GM12878 (cell line): ENCODE measurements at regions not wholly inside any gene's neighbourhood (a gene's known extent, or its start where the extent isn't known, plus 50 kb on each side); places are given as distances from the start of the nearest gene placed in this dataset.

ENCODE experiments used
- ATAC-seq: fragments of 200-7000 bp; cut with Tn5 transposase; 3 replicates; pipeline ENCODE4 v1.9.1; 2020; ENCODE audit warnings: mild to moderate bottlenecking, moderate library complexity
- BruUV-seq: library from RNA; stranded (reverse); fragments of 400-500 nt; replicated peaks from 2 replicates; lab custom pipeline; 2021; lab: Mats Ljungman, UMichigan
- CTCF ChIA-PET: fragments of 300-600 bp; sonication (Branson Sonifier 250); formaldehyde crosslinking; extraction: SDS; loops from one replicate; lab custom pipeline; 2021; ENCODE audit warnings: inconsistent platforms; lab: Yijun Ruan, JAX
- POLR2A ChIA-PET: fragments of 350-600 bp; formaldehyde crosslinking; extraction: SDS; loops from one replicate; lab custom pipeline; 2021; ENCODE audit warnings: inconsistent platforms; lab: Charles Lee
- RAD21 ChIA-PET: fragments of 300-600 bp; sonication (Branson Sonifier 250); formaldehyde crosslinking; loops from one replicate; lab custom pipeline; 2023; ENCODE audit warnings: antibody characterized with exemption; ENCODE audit not compliant: unreplicated experiment; lab: Charles Lee
- SMC1A ChIA-PET: fragments of 300-600 bp; sonication (Branson Sonifier 250); formaldehyde crosslinking; loops from one replicate; lab custom pipeline; 2023; ENCODE audit not compliant: unreplicated experiment, uncharacterized antibody; lab: Charles Lee
- DNase-seq: peaks from one replicate; pipeline ENCODE4 v3.0.0-alpha.2; 2011; ENCODE audit warnings: low read depth, low spot score
- FAIRE-seq: peaks from 3 replicates; lab custom pipeline; 2011; peaks lifted over from hg19 to GRCh38; lab: Jason Lieb, UNC
- H2AFZ ChIP-seq: 2 replicates; pipeline ENCODE4 v1.6.0; 2011; ENCODE audit warnings: low read depth, low read length, control low read depth; ENCODE audit not compliant: control insufficient read depth
- H3K27ac ChIP-seq: 2 replicates; pipeline ENCODE4 v1.5.1; 2011; ENCODE audit warnings: control low read depth; ENCODE audit not compliant: control insufficient read depth, insufficient read depth
- H3K27me3 ChIP-seq, 2 experiments: replicated peaks in 1 of 2; 2 replicates each; pipeline versions ENCODE4 v1.6.0 to v1.6.1; 2011; ENCODE audit warnings: low read length in 1 of 2; ENCODE audit not compliant: control insufficient read depth in 2 of 2, insufficient read depth in 2 of 2
- H3K36me3 ChIP-seq, 2 experiments: 2 replicates each; pipeline ENCODE4 v1.5.1; 2011; ENCODE audit warnings: low read length in 1 of 2; ENCODE audit not compliant: control insufficient read depth in 2 of 2, insufficient read depth in 2 of 2
- H3K4me1 ChIP-seq: 2 replicates; pipeline ENCODE4 v1.6.1; 2011; ENCODE audit warnings: mild to moderate bottlenecking, low read length, moderate library complexity, mixed read lengths; ENCODE audit not compliant: control insufficient read depth, insufficient read depth
- H3K4me2 ChIP-seq: 2 replicates; pipeline ENCODE4 v1.6.0; 2011; ENCODE audit warnings: control low read depth; ENCODE audit not compliant: control insufficient read depth, insufficient read depth
- H3K4me3 ChIP-seq: fragments of 200-600 bp; sonication (generic); 2 replicates; pipeline ENCODE4 v1.5.1; 2016
- H3K79me2 ChIP-seq: 2 replicates; pipeline ENCODE4 v1.6.0; 2011; ENCODE audit warnings: low read length; ENCODE audit not compliant: control insufficient read depth, insufficient read depth
- H3K9ac ChIP-seq: 2 replicates; pipeline ENCODE4 v1.8.0; 2011; ENCODE audit warnings: low read length, control low read depth, mixed read lengths; ENCODE audit not compliant: control insufficient read depth, insufficient read depth
- H3K9me3 ChIP-seq: replicated peaks from 3 replicates; pipeline ENCODE4 v1.5.1; 2011; ENCODE audit warnings: mild to moderate bottlenecking, low read length; ENCODE audit not compliant: control insufficient read depth, insufficient read depth
- H4K20me1 ChIP-seq: 2 replicates; pipeline ENCODE4 v1.6.0; 2011; ENCODE audit not compliant: control insufficient read depth, insufficient read depth
- BCL11A ChIP-seq: IDR thresholded peaks from 2 replicates; pipeline ENCODE4 v1.6.1; 2011; ENCODE audit warnings: low read depth, low read length
- E4F1 ChIP-seq: fragments of 450-650 bp; IDR thresholded peaks from 2 replicates; pipeline ENCODE4 v1.6.1; 2018; ENCODE audit warnings: borderline replicate concordance, mild to moderate bottlenecking; ENCODE audit not compliant: partially characterized antibody
- HCFC1 ChIP-seq: fragments of 150-350 bp; IDR thresholded peaks from 2 replicates; pipeline ENCODE4 v1.6.1; 2014; ENCODE audit warnings: low read length
- HDAC2 ChIP-seq: fragments of 200-600 bp; sonication (generic); IDR thresholded peaks from 2 replicates; pipeline ENCODE4 v1.6.1; 2017
- HDGF ChIP-seq: fragments of 450-650 bp; IDR thresholded peaks from 2 replicates; pipeline ENCODE4 v1.6.1; 2016; ENCODE audit warnings: antibody characterized with exemption
- MLLT1 ChIP-seq: fragments of 450-650 bp; IDR thresholded peaks from 2 replicates; pipeline ENCODE4 v1.6.1; 2016; ENCODE audit warnings: mild to moderate bottlenecking
- MTA3 ChIP-seq: IDR thresholded peaks from 2 replicates; pipeline ENCODE4 v1.6.1; 2012; ENCODE audit warnings: low read length, inconsistent platforms, borderline replicate concordance
- NFXL1 ChIP-seq: fragments of 450-650 bp; IDR thresholded peaks from 2 replicates; pipeline ENCODE4 v1.6.1; 2017; ENCODE audit warnings: antibody characterized with exemption, mild to moderate bottlenecking, borderline replicate concordance
- NRF1 ChIP-seq: conservative IDR thresholded peaks from 2 replicates; pipeline ENCODE4 v1.6.1; 2011; ENCODE audit warnings: mild to moderate bottlenecking, low read depth, low read length, improper control_type of control experiment
- POU2F2 ChIP-seq: IDR thresholded peaks from 3 replicates; pipeline ENCODE4 v1.6.1; 2011; ENCODE audit warnings: low read depth, mild to moderate bottlenecking, low read length, borderline replicate concordance
- SP1 ChIP-seq: IDR thresholded peaks from one replicate; pipeline ENCODE4 v1.6.1; 2011; ENCODE audit warnings: low read depth, low read length
- SPI1 ChIP-seq: IDR thresholded peaks from 2 replicates; pipeline ENCODE4 v1.6.1; 2011; ENCODE audit warnings: low read depth, mild to moderate bottlenecking, low read length, moderate library complexity, borderline replicate concordance; ENCODE audit not compliant: insufficient read depth
- TCF7 ChIP-seq: IDR thresholded peaks from 2 replicates; pipeline ENCODE4 v1.6.1; 2014; ENCODE audit warnings: antibody characterized with exemption, borderline replicate concordance
- YY1 ChIP-seq: IDR thresholded peaks from 2 replicates; pipeline ENCODE4 v1.6.1; 2011; ENCODE audit warnings: low read depth, mild to moderate bottlenecking, low read length
- ZBTB11 ChIP-seq: fragments of 450-650 bp; formaldehyde crosslinking; IDR thresholded peaks from 2 replicates; pipeline ENCODE4 v1.5.0; 2022; ENCODE audit warnings: mild to moderate bottlenecking, missing genetic modification characterization
- ZBTB33 ChIP-seq: fragments of 450-650 bp; IDR thresholded peaks from 2 replicates; pipeline ENCODE4 v1.6.1; 2017; ENCODE audit warnings: mild to moderate bottlenecking
- WGBS: methylation state at CpG from one replicate; pipeline ENCODE4 v1.1.6; 2016; ENCODE audit warnings: low lambda C conversion rate; ENCODE audit not compliant: insufficient replicate concordance, insufficient coverage; ENCODE audit errors: missing lambda C conversion rate; 5-methylcytosine and 5-hydroxymethylcytosine counted together
- in situ Hi-C: fragments of 300-500 bp; cut with MboI; formaldehyde crosslinking; loops from 9 replicates; pipeline ENCODE4 v1.14.3; 2018; ENCODE audit warnings: mixed read lengths
- intact Hi-C: fragments of 100-400 bp; cut with micrococcal nuclease; formaldehyde crosslinking; loops from one replicate; pipeline ENCODE4 v1.14.2; 2022; ENCODE audit not compliant: unreplicated experiment

GRCh38 chr14:62432955-62433354 is 612.3 kb downstream of the KCNH5 start (continued):
- no peak for TF ChIP-seq BCL11A
- TF ChIP-seq HCFC1 = no peak
- TF ChIP-seq YY1 = no peak

- RAD21 ChIA-PET = no interaction called here
- ATAC-seq (no peak), DNase-seq (no peak), FAIRE-seq (no peak)
- Histone ChIP-seq H3K27ac (no peak overlapping the region), H2AFZ (no peak overlapping the region), H3K4me3 (no peak overlapping the region), H3K79me2 (no peaks in the 10 kb centered on the region), H3K9me3 (no peaks in the 10 kb centered on the region; the same call in 2 of the 3 replicates), H3K4me2 (no peak overlapping the region), H3K27me3 (no peaks in the 10 kb centered on the region), H4K20me1 (no peaks in the 10 kb centered on the region), H3K4me1 (no peaks in the 10 kb centered on the region), H3K36me3 (no peaks in the 10 kb centered on the region), H3K9ac (no peak overlapping the region)
- SMC1A ChIA-PET = no interaction called here
- TF ChIP-seq POU2F2 (no peak), HDGF (no peak), NRF1 (no peak), HCFC1 (no peak), ZBTB11 (CRISPR knock-in tag) (no peak), NFXL1 (no peak), ZBTB33 (no peak), SP1 (no peak), MLLT1 (no peak), MTA3 (no peak), E4F1 (no peak), HDAC2 (no peak), TCF7 (no peak), SPI1 (no peak)
- POLR2A ChIA-PET = no interaction called here
- no TSS peak for BruUV-seq
- CTCF ChIA-PET = no interaction called here
- intact Hi-C loops (no loop called here), in situ Hi-C loops (no loop called here)
- WGBS = 22% methylated on average over 2 of the region's 2 CpGs
Observed at GRCh38 chr14:62436261-62436660, 609.0 kb downstream of the KCNH5 start.
